ENCODE measurements at regions not wholly inside any gene's neighbourhood (a gene's known extent, or its start where the extent isn't known, plus 50 kb on each side); places are given as distances from the start of the nearest gene placed in this dataset.

DNA sequence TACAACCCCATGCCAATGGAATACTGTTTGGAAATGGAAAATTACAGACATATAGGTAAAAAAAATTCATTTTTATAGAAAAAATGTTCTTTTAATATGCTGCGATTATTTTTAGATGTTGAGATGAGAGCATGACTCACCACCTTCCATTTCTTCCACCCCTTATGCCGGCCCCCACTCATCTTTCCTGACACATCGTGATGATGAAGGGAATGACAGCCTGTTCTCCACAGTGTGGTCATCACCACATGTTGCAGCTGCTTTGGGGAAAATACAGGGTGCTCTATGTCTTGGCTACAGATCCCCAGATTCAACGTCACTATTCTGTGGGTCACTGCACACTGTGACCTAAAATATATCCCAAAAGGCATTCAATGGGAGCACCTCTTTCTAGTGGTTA, 916.2 kb downstream of the METTL15 start:
- no peaks in the 10 kb centered on the region for H3K9me2 ChIP-seq (replicated peaks; ENCODE audit: insufficient read depth, low read length)
- no peak overlapping the region for H3K9ac ChIP-seq (ENCODE audit: low read length)
- H2AFZ ChIP-seq (ENCODE audit: low read depth, low read length, severe bottlenecking): no peak overlapping the region
- H4K20me1 ChIP-seq (ENCODE audit: low read depth, low read length): no peaks in the 10 kb centered on the region
- no peaks in the 10 kb centered on the region for H3K36me3 ChIP-seq (ENCODE audit: low read length)
- H3K9me3 ChIP-seq (ENCODE audit: insufficient read depth, low read length): no peaks in the 10 kb centered on the region
- no peaks in the 10 kb centered on the region for H3K79me2 ChIP-seq (ENCODE audit: insufficient read depth, low read length)
- TF ChIP-seq, protein P1, sequence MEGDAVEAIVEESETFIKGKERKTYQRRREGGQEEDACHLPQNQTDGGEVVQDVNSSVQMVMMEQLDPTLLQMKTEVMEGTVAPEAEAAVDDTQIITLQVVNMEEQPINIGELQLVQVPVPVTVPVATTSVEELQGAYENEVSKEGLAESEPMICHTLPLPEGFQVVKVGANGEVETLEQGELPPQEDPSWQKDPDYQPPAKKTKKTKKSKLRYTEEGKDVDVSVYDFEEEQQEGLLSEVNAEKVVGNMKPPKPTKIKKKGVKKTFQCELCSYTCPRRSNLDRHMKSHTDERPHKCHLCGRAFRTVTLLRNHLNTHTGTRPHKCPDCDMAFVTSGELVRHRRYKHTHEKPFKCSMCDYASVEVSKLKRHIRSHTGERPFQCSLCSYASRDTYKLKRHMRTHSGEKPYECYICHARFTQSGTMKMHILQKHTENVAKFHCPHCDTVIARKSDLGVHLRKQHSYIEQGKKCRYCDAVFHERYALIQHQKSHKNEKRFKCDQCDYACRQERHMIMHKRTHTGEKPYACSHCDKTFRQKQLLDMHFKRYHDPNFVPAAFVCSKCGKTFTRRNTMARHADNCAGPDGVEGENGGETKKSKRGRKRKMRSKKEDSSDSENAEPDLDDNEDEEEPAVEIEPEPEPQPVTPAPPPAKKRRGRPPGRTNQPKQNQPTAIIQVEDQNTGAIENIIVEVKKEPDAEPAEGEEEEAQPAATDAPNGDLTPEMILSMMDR (IDR thresholded peaks at IDR 0.05; ENCODE audit: insufficient read depth, low read length, poor library complexity, severe bottlenecking): no peak
- no peak for TF ChIP-seq EZH2phosphoT487 (conservative IDR thresholded peaks at IDR 0.05; ENCODE audit: low read length)
- no peak overlapping the region for H3K27ac ChIP-seq (ENCODE audit: low read depth, low read length)
- no peak overlapping the region for H3K4me3 ChIP-seq (ENCODE audit: insufficient read depth, low read length, poor library complexity, severe bottlenecking)
- no peaks in the 10 kb centered on the region for H3F3A ChIP-seq (ENCODE audit: insufficient read depth)
- H3K27me3 ChIP-seq (ENCODE audit: low read length): no peaks in the 10 kb centered on the region
- no peak overlapping the region for H3K4me2 ChIP-seq (ENCODE audit: low read depth, low read length, poor library complexity, severe bottlenecking)

DNA sequence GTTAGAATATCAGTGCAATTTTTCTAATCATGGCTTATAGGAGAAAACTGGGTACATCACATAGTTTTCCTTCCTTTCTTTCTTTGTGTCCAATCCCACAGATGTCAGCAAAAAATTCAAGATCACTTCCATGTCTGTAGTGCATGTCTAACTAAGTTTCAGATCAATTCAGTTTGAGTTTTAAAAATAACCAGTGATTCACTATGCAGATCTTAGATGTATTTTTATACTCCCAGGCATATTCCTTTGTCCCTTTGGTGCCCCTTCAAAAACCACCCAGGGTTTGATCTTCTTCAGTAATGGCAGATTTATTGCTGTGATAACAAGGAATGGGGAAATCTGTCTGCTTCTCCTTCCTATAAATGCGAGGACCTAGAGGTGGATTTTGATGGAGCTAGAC, 915.6 kb downstream of the METTL15 start:
- H3K27ac ChIP-seq (ENCODE audit: low read depth, low read length): no peak overlapping the region

DNA sequence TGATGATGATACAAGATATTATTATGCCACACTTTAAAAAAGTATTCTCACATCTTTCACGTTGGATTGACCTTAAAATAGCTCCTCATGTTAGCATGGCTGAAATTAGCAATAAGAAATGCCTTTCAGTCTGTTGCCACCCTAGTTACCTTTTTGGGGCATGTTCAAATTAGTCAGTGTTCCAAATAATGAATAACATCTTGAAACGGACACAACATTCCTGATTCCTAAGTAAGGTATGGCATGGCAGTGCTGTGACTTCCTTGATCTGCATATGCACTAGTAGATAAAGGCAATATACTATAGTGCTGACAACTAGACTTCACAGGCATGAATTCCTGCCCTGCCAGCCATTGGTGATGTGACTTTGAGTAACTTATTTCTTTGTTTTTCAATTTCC, 914.5 kb downstream of the METTL15 start:
- Histone ChIP-seq H3K4me2 (ENCODE audit: low read depth, low read length, poor library complexity, severe bottlenecking) (no peak overlapping the region), H4K20me1 (ENCODE audit: low read depth, low read length) (no peaks in the 10 kb centered on the region), H2AFZ (ENCODE audit: low read depth, low read length, severe bottlenecking) (no peak overlapping the region), H3K9me3 (ENCODE audit: insufficient read depth, low read length) (no peaks in the 10 kb centered on the region), H3K4me3 (ENCODE audit: insufficient read depth, low read length, poor library complexity, severe bottlenecking) (no peak overlapping the region), H3K79me2 (ENCODE audit: insufficient read depth, low read length) (no peaks in the 10 kb centered on the region), H3K27ac (ENCODE audit: low read depth, low read length) (no peak overlapping the region), H3K9me2 (replicated peaks; ENCODE audit: insufficient read depth, low read length) (no peaks in the 10 kb centered on the region), H3K36me3 (ENCODE audit: low read length) (no peaks in the 10 kb centered on the region), H3K9ac (ENCODE audit: low read length) (no peak overlapping the region), H3F3A (ENCODE audit: insufficient read depth) (no peaks in the 10 kb centered on the region), H3K27me3 (ENCODE audit: low read length) (no peaks in the 10 kb centered on the region)
- no peak for TF ChIP-seq EZH2phosphoT487 (conservative IDR thresholded peaks at IDR 0.05; ENCODE audit: low read length)
- TF ChIP-seq, protein P1 (IDR thresholded peaks at IDR 0.05; ENCODE audit: insufficient read depth, low read length, poor library complexity, severe bottlenecking): no peak

More for the DNA sequence above, 915.6 kb downstream of the METTL15 start:
- Histone ChIP-seq H3K4me3 (ENCODE audit: insufficient read depth, low read length, poor library complexity, severe bottlenecking) (no peak overlapping the region), H3K27me3 (ENCODE audit: low read length) (no peaks in the 10 kb centered on the region), H3K36me3 (ENCODE audit: low read length) (no peaks in the 10 kb centered on the region), H3K4me2 (ENCODE audit: low read depth, low read length, poor library complexity, severe bottlenecking) (no peak overlapping the region), H4K20me1 (ENCODE audit: low read depth, low read length) (no peaks in the 10 kb centered on the region), H3K9me2 (replicated peaks; ENCODE audit: insufficient read depth, low read length) (no peaks in the 10 kb centered on the region), H3K9ac (ENCODE audit: low read length) (no peak overlapping the region), H3K9me3 (ENCODE audit: insufficient read depth, low read length) (no peaks in the 10 kb centered on the region), H3F3A (ENCODE audit: insufficient read depth) (no peaks in the 10 kb centered on the region), H3K79me2 (ENCODE audit: insufficient read depth, low read length) (no peaks in the 10 kb centered on the region), H2AFZ (ENCODE audit: low read depth, low read length, severe bottlenecking) (no peak overlapping the region)
- TF ChIP-seq, protein P1 (IDR thresholded peaks at IDR 0.05; ENCODE audit: insufficient read depth, low read length, poor library complexity, severe bottlenecking): no peak
- TF ChIP-seq EZH2phosphoT487 (conservative IDR thresholded peaks at IDR 0.05; ENCODE audit: low read length): no peak

Measured in SU-DHL-6 (cell line).